HAP-1 (cell line): ENCODE measurements at regions not wholly inside any gene's neighbourhood (a gene's known extent, or its start where the extent isn't known, plus 50 kb on each side); places are given as distances from the start of the nearest gene placed in this dataset.
"Not testable (repeated sequence)": the region's sequence is repeated elsewhere in the genome, so short reads cannot be mapped to it uniquely, and the experiment has no call there.

Experiments used
- DNase-seq, 2 experiments: peaks; one replicate each; pipeline ENCODE4 v3.0.0-alpha.2; 2016 to 2020; ENCODE audit warnings: low spot score in 2 of 2
- H3K27me3 ChIP-seq: fragments of 250-450 bp; sonication (Bioruptor Pico); 2 replicates; pipeline ENCODE4 v1.5.1; 2020; ENCODE audit warnings: low read depth, mild to moderate bottlenecking, moderate library complexity
- H3K36me3 ChIP-seq: fragments of 250-450 bp; sonication (Bioruptor Pico); replicated peaks from 2 replicates; pipeline ENCODE4 v1.5.1; 2020; ENCODE audit warnings: mild to moderate bottlenecking
- H3K4me1 ChIP-seq: fragments of 250-450 bp; sonication (Bioruptor Pico); 2 replicates; pipeline ENCODE4 v1.5.1; 2020; ENCODE audit warnings: mild to moderate bottlenecking
- H3K4me3 ChIP-seq: fragments of 250-450 bp; sonication (Bioruptor Pico); 2 replicates; pipeline ENCODE4 v1.5.1; 2020; ENCODE audit warnings: mild to moderate bottlenecking, moderate library complexity
- H3K9me3 ChIP-seq: fragments of 250-450 bp; sonication (Bioruptor Pico); 2 replicates; pipeline ENCODE4 v1.5.1; 2020; ENCODE audit warnings: mild to moderate bottlenecking, moderate library complexity
- in situ Hi-C: fragments of 300-500 bp; cut with MboI; formaldehyde crosslinking; loops from 3 replicates; pipeline ENCODE4 v1.14.3; 2020; ENCODE audit warnings: low sequenced_read_pairs, inconsistent platforms, mixed read lengths

GRCh38 chr10:6938384-6938783 lies 358.3 kb upstream of the PRKCQ start:
- no peak for DNase-seq
- Histone ChIP-seq H3K9me3 (0 out of 2 replicates have a peak, but pooled peaks cover 3% of the 10 kb centered on the region), H3K4me1 (peaks cover 10% of the 10 kb centered on the region), H3K4me3 (no peak overlapping the region), H3K27me3 (no peaks in the 10 kb centered on the region), H3K36me3 (no peaks in the 10 kb centered on the region)
- in situ Hi-C loops, result no loop called here

GRCh38 chr10:6936931-6937330 lies 356.9 kb upstream of the PRKCQ start:
- 0 out of 2 replicates have a peak, but pooled peaks cover 3% of the 10 kb centered on the region for H3K9me3 ChIP-seq
- in situ Hi-C loops, result no loop called here
- H3K27me3 ChIP-seq, result no peaks in the 10 kb centered on the region
- no peaks in the 10 kb centered on the region for H3K36me3 ChIP-seq
- DNase-seq, result peak; percentile 31 to 98
- H3K4me3 ChIP-seq, result no peak overlapping the region
- H3K4me1 ChIP-seq, result peaks cover 10% of the 10 kb centered on the region

- in situ Hi-C loops, result no loop called here
- Histone ChIP-seq H3K36me3 (no peaks in the 10 kb centered on the region), H3K27me3 (no peaks in the 10 kb centered on the region), H3K9me3 (no peaks in the 10 kb centered on the region), H3K4me1 (peaks cover 7% of the 10 kb centered on the region; the same call in 1 of the 2 replicates), H3K4me3 (no peak overlapping the region)
- no peak for DNase-seq
Observed at GRCh38 chr10:6929148-6929830, 349.2 kb upstream of the PRKCQ start.

- H3K27me3 ChIP-seq, result no peaks in the 10 kb centered on the region
- H3K4me3 ChIP-seq, result no peak overlapping the region
- no peaks in the 10 kb centered on the region for H3K9me3 ChIP-seq
- H3K36me3 ChIP-seq, result no peaks in the 10 kb centered on the region
- DNase-seq, result no peak
- in situ Hi-C loops, result no loop called here
- peaks cover 7% of the 10 kb centered on the region; the same call in 1 of the 2 replicates for H3K4me1 ChIP-seq
Observed at GRCh38 chr10:6928586-6928985, 348.5 kb upstream of the PRKCQ start.

GRCh38 chr10:6926971-6927370 lies 346.9 kb upstream of the PRKCQ start:
- Histone ChIP-seq H3K36me3 (no peaks in the 10 kb centered on the region), H3K27me3 (no peaks in the 10 kb centered on the region), H3K4me3 (no peak overlapping the region), H3K4me1 (peaks cover 7% of the 10 kb centered on the region; the same call in 1 of the 2 replicates), H3K9me3 (no peaks in the 10 kb centered on the region)
- DNase-seq, result no peak
- in situ Hi-C loops, result no loop called here

GRCh38 chr10:6925146-6925545 lies 345.1 kb upstream of the PRKCQ start:
- H3K4me3 ChIP-seq, result no peak overlapping the region
- peaks cover 10% of the 10 kb centered on the region for H3K4me1 ChIP-seq
- H3K27me3 ChIP-seq, result no peaks in the 10 kb centered on the region
- no peak for DNase-seq
- H3K9me3 ChIP-seq, result no peaks in the 10 kb centered on the region
- no peaks in the 10 kb centered on the region for H3K36me3 ChIP-seq
- in situ Hi-C loops, result no loop called here

GRCh38 chr10:6924166-6924565 lies 344.1 kb upstream of the PRKCQ start:
- no peaks in the 10 kb centered on the region for H3K36me3 ChIP-seq
- no peak for DNase-seq
- H3K9me3 ChIP-seq, result no peaks in the 10 kb centered on the region
- H3K4me1 ChIP-seq, result peaks cover 11% of the 10 kb centered on the region
- in situ Hi-C loops, result loop anchor here (25.0 kb wide), 1 partner anchor 488 kb away; the partner anchor contains the start of gene SFMBT2
- no peak overlapping the region for H3K4me3 ChIP-seq
- H3K27me3 ChIP-seq, result no peaks in the 10 kb centered on the region

GRCh38 chr10:6921026-6921425 lies 340.9 kb upstream of the PRKCQ start:
- DNase-seq, H3K27me3 ChIP-seq, H3K4me1 ChIP-seq, H3K9me3 ChIP-seq, H3K36me3 ChIP-seq, H3K4me3 ChIP-seq: not testable (repeated sequence)
- in situ Hi-C loops, result loop anchor here (25.0 kb wide), 1 partner anchor 491 kb away; the partner anchor contains the start of gene SFMBT2

- Histone ChIP-seq H3K4me3 (no peak overlapping the region), H3K36me3 (no peaks in the 10 kb centered on the region), H3K9me3 (no peaks in the 10 kb centered on the region), H3K27me3 (no peaks in the 10 kb centered on the region), H3K4me1 (peaks cover 8% of the 10 kb centered on the region)
- peak; percentile 76 to 87 for DNase-seq
- in situ Hi-C loops, result loop anchor here (25.0 kb wide), 1 partner anchor 492 kb away; the partner anchor contains the start of gene SFMBT2
Observed at GRCh38 chr10:6920072-6921019, 340.3 kb upstream of the PRKCQ start.

GRCh38 chr10:6919077-6919476 lies 339.0 kb upstream of the PRKCQ start:
- no peak for DNase-seq
- in situ Hi-C loops, result loop anchor here (25.0 kb wide), 1 partner anchor 493 kb away; the partner anchor contains the start of gene SFMBT2
- Histone ChIP-seq H3K27me3 (no peaks in the 10 kb centered on the region), H3K36me3 (no peaks in the 10 kb centered on the region), H3K9me3 (no peaks in the 10 kb centered on the region), H3K4me1 (peaks cover 4% of the 10 kb centered on the region), H3K4me3 (no peak overlapping the region)

GRCh38 chr10:6918305-6918704 lies 338.2 kb upstream of the PRKCQ start:
- in situ Hi-C loops, result loop anchor here (25.0 kb wide), 1 partner anchor 494 kb away; the partner anchor contains the start of gene SFMBT2
- Histone ChIP-seq H3K27me3 (no peaks in the 10 kb centered on the region), H3K4me3 (no peak overlapping the region), H3K4me1 (peaks cover 4% of the 10 kb centered on the region), H3K36me3 (no peaks in the 10 kb centered on the region), H3K9me3 (no peaks in the 10 kb centered on the region)
- peak; percentile 22 to 82 for DNase-seq

GRCh38 chr10:6917125-6917524 lies 337.0 kb upstream of the PRKCQ start:
- DNase-seq, result no peak
- H3K36me3 ChIP-seq, result no peaks in the 10 kb centered on the region
- peaks cover 4% of the 10 kb centered on the region for H3K4me1 ChIP-seq
- in situ Hi-C loops, result loop anchor here (25.0 kb wide), 1 partner anchor 495 kb away; the partner anchor contains the start of gene SFMBT2
- no peaks in the 10 kb centered on the region for H3K27me3 ChIP-seq
- H3K4me3 ChIP-seq, result no peak overlapping the region
- no peaks in the 10 kb centered on the region for H3K9me3 ChIP-seq

- peaks cover 4% of the 10 kb centered on the region for H3K4me1 ChIP-seq
Observed at GRCh38 chr10:6916601-6917000, 336.5 kb upstream of the PRKCQ start.

More at GRCh38 chr10:6916601-6917000, 336.5 kb upstream of the PRKCQ start:
- no peaks in the 10 kb centered on the region for H3K36me3 ChIP-seq
- H3K9me3 ChIP-seq, result no peaks in the 10 kb centered on the region
- H3K4me3 ChIP-seq, result no peak overlapping the region
- no peak for DNase-seq
- no peaks in the 10 kb centered on the region for H3K27me3 ChIP-seq
- in situ Hi-C loops, result loop anchor here (25.0 kb wide), 1 partner anchor 496 kb away; the partner anchor contains the start of gene SFMBT2
